GM12878 (cell line): ENCODE measurements at regions not wholly inside any gene's neighbourhood (a gene's known extent, or its start where the extent isn't known, plus 50 kb on each side); places are given as distances from the start of the nearest gene placed in this dataset.
A peak's percentile ranks its signal among the peaks of the same experiment; 100 is the strongest.

ENCODE experiments used
- ATAC-seq: fragments of 200-7000 bp; cut with Tn5 transposase; 3 replicates; pipeline ENCODE4 v1.9.1; 2020; ENCODE audit warnings: mild to moderate bottlenecking, moderate library complexity
- BruUV-seq: library from RNA; stranded (reverse); fragments of 400-500 nt; replicated peaks from 2 replicates; lab custom pipeline; 2021; lab: Mats Ljungman, UMichigan
- CTCF ChIA-PET: fragments of 300-600 bp; sonication (Branson Sonifier 250); formaldehyde crosslinking; extraction: SDS; loops from one replicate; lab custom pipeline; 2021; ENCODE audit warnings: inconsistent platforms; lab: Yijun Ruan, JAX
- POLR2A ChIA-PET: fragments of 350-600 bp; formaldehyde crosslinking; extraction: SDS; loops from one replicate; lab custom pipeline; 2021; ENCODE audit warnings: inconsistent platforms; lab: Charles Lee
- RAD21 ChIA-PET: fragments of 300-600 bp; sonication (Branson Sonifier 250); formaldehyde crosslinking; loops from one replicate; lab custom pipeline; 2023; ENCODE audit warnings: antibody characterized with exemption; ENCODE audit not compliant: unreplicated experiment; lab: Charles Lee
- SMC1A ChIA-PET: fragments of 300-600 bp; sonication (Branson Sonifier 250); formaldehyde crosslinking; loops from one replicate; lab custom pipeline; 2023; ENCODE audit not compliant: unreplicated experiment, uncharacterized antibody; lab: Charles Lee
- DNase-seq: peaks from one replicate; pipeline ENCODE4 v3.0.0-alpha.2; 2011; ENCODE audit warnings: low read depth, low spot score
- FAIRE-seq: peaks from 3 replicates; lab custom pipeline; 2011; peaks lifted over from hg19 to GRCh38; lab: Jason Lieb, UNC
- H2AFZ ChIP-seq: 2 replicates; pipeline ENCODE4 v1.6.0; 2011; ENCODE audit warnings: low read depth, low read length, control low read depth; ENCODE audit not compliant: control insufficient read depth
- H3K27ac ChIP-seq: 2 replicates; pipeline ENCODE4 v1.5.1; 2011; ENCODE audit warnings: control low read depth; ENCODE audit not compliant: control insufficient read depth, insufficient read depth
- H3K27me3 ChIP-seq, 2 experiments: replicated peaks in 1 of 2; 2 replicates each; pipeline versions ENCODE4 v1.6.0 to v1.6.1; 2011; ENCODE audit warnings: low read length in 1 of 2; ENCODE audit not compliant: control insufficient read depth in 2 of 2, insufficient read depth in 2 of 2
- H3K36me3 ChIP-seq, 2 experiments: 2 replicates each; pipeline ENCODE4 v1.5.1; 2011; ENCODE audit warnings: low read length in 1 of 2; ENCODE audit not compliant: control insufficient read depth in 2 of 2, insufficient read depth in 2 of 2
- H3K4me1 ChIP-seq: 2 replicates; pipeline ENCODE4 v1.6.1; 2011; ENCODE audit warnings: mild to moderate bottlenecking, low read length, moderate library complexity, mixed read lengths; ENCODE audit not compliant: control insufficient read depth, insufficient read depth
- H3K4me2 ChIP-seq: 2 replicates; pipeline ENCODE4 v1.6.0; 2011; ENCODE audit warnings: control low read depth; ENCODE audit not compliant: control insufficient read depth, insufficient read depth
- H3K4me3 ChIP-seq: fragments of 200-600 bp; sonication (generic); 2 replicates; pipeline ENCODE4 v1.5.1; 2016
- H3K79me2 ChIP-seq: 2 replicates; pipeline ENCODE4 v1.6.0; 2011; ENCODE audit warnings: low read length; ENCODE audit not compliant: control insufficient read depth, insufficient read depth
- H3K9ac ChIP-seq: 2 replicates; pipeline ENCODE4 v1.8.0; 2011; ENCODE audit warnings: low read length, control low read depth, mixed read lengths; ENCODE audit not compliant: control insufficient read depth, insufficient read depth
- H3K9me3 ChIP-seq: replicated peaks from 3 replicates; pipeline ENCODE4 v1.5.1; 2011; ENCODE audit warnings: mild to moderate bottlenecking, low read length; ENCODE audit not compliant: control insufficient read depth, insufficient read depth
- H4K20me1 ChIP-seq: 2 replicates; pipeline ENCODE4 v1.6.0; 2011; ENCODE audit not compliant: control insufficient read depth, insufficient read depth
- CREM ChIP-seq: IDR thresholded peaks from 2 replicates; pipeline ENCODE4 v1.6.1; 2014; ENCODE audit warnings: antibody characterized with exemption, low read depth
- POLR2A ChIP-seq: IDR thresholded peaks from 2 replicates; pipeline ENCODE4 v1.6.1; 2011; ENCODE audit warnings: low read depth, mild to moderate bottlenecking, low read length
- TCF3 ChIP-seq: IDR thresholded peaks from 2 replicates; pipeline ENCODE4 v1.6.1; 2012; ENCODE audit warnings: low read depth, mild to moderate bottlenecking, low read length, borderline replicate concordance; ENCODE audit not compliant: insufficient read depth
- ZBTB40 ChIP-seq: fragments of 450-650 bp; IDR thresholded peaks from 2 replicates; pipeline ENCODE4 v1.6.1; 2016; ENCODE audit warnings: mild to moderate bottlenecking, moderate library complexity, borderline replicate concordance
- ZNF622 ChIP-seq: fragments of 450-650 bp; IDR thresholded peaks from 2 replicates; pipeline ENCODE4 v1.6.1; 2017; ENCODE audit warnings: mild to moderate bottlenecking, inconsistent platforms
- WGBS: methylation state at CpG from one replicate; pipeline ENCODE4 v1.1.6; 2016; ENCODE audit warnings: low lambda C conversion rate; ENCODE audit not compliant: insufficient replicate concordance, insufficient coverage; ENCODE audit errors: missing lambda C conversion rate; 5-methylcytosine and 5-hydroxymethylcytosine counted together
- in situ Hi-C: fragments of 300-500 bp; cut with MboI; formaldehyde crosslinking; loops from 9 replicates; pipeline ENCODE4 v1.14.3; 2018; ENCODE audit warnings: mixed read lengths
- intact Hi-C: fragments of 100-400 bp; cut with micrococcal nuclease; formaldehyde crosslinking; loops from one replicate; pipeline ENCODE4 v1.14.2; 2022; ENCODE audit not compliant: unreplicated experiment

- CTCF ChIA-PET: interaction anchor here (0.6 kb wide), 1 partner anchor 13 kb away, joined by 4 read pairs; no protein-coding TSS in a partner anchor
Measured at GRCh38 chr3:181081930-181082329, 92.4 kb upstream of the DNAJC19 start.

More at GRCh38 chr3:181081930-181082329, 92.4 kb upstream of the DNAJC19 start:
- H3K4me1 ChIP-seq: no peaks in the 10 kb centered on the region
- H3K27me3 ChIP-seq: no peaks in the 10 kb centered on the region
- no peak overlapping the region for H3K27ac ChIP-seq
- intact Hi-C loops: no loop called here
- BruUV-seq: no TSS peak
- POLR2A ChIA-PET: no interaction called here
- no peaks in the 10 kb centered on the region for H3K9me3 ChIP-seq
- in situ Hi-C loops: no loop called here
- RAD21 ChIA-PET: no interaction called here
- no peak for FAIRE-seq
- H3K9ac ChIP-seq: no peak overlapping the region
- no peaks in the 10 kb centered on the region for H4K20me1 ChIP-seq
- no peaks in the 10 kb centered on the region for H3K79me2 ChIP-seq
- no peak for ATAC-seq
- H3K36me3 ChIP-seq: no peaks in the 10 kb centered on the region
- no peak overlapping the region for H3K4me2 ChIP-seq
- H3K4me3 ChIP-seq: no peak overlapping the region
- no peak overlapping the region for H2AFZ ChIP-seq
- 75% methylated on average over 3 of the region's 3 CpGs for WGBS
- DNase-seq: no peak
- TF ChIP-seq ZBTB40 (peak; percentile 67; the same call in 1 of the 2 replicates), POLR2A (no peak), TCF3 (no peak), CREM (no peak), ZNF622 (no peak)
- SMC1A ChIA-PET: no interaction called here
